GM08714 (cell line): ENCODE measurements at regions not wholly inside any gene's neighbourhood (a gene's known extent, or its start where the extent isn't known, plus 50 kb on each side); places are given as distances from the start of the nearest gene placed in this dataset.

Source experiments
- H3K4me3 ChIP-seq: fragments of 200-500 bp; sonication (Bioruptor generic); 2 replicates; pipeline ENCODE4 v1.5.1; 2014; ENCODE audit warnings: mild to moderate bottlenecking, low read length, inconsistent platforms
- ZNF274 ChIP-seq: IDR thresholded peaks from 2 replicates; pipeline ENCODE4 v1.6.1; 2012; ENCODE audit warnings: mild to moderate bottlenecking, low read depth, low read length

DNA sequence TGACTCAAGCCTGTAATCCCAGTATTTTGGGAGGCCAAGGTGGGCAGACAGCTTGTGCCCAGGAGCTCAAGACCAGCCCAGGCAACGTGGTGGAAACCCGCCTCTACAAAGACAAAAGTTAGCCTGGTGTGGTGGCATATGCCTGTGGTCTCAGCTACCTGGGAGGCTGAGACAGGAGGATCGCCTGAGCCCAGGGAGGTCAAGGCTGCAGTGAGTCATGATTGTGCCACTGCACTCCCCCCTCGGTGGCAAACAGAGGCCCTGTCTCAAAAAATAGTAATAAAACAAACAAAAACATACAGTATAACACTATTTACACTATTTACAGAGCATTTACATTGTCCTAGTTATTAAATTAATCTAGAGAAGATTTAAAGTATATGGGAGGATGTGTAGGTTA is 56.0 kb upstream of the PIM1 start:
- H3K4me3 ChIP-seq = no peak overlapping the region
- no peak for TF ChIP-seq ZNF274

DNA sequence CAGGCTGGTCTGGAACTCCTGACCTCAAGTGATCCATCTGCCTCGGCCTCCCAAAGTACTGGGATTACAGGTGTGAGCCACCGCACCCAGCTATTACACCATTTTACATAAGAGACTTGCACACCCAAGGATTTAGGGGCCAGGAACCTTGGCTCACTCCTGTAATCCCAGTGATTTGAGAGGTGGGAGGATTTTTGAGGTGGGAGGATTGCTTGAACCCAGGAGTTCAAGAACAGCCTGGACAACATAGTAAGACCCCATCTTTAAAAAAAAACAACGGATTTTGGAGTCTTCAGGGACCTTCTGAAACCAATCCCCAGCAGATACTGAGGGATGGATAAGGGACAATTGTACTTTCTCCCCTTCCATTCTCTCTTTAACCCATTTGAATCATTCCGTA is 55.3 kb upstream of the PIM1 start:
- no peak overlapping the region for H3K4me3 ChIP-seq
- TF ChIP-seq ZNF274 = no peak

DNA sequence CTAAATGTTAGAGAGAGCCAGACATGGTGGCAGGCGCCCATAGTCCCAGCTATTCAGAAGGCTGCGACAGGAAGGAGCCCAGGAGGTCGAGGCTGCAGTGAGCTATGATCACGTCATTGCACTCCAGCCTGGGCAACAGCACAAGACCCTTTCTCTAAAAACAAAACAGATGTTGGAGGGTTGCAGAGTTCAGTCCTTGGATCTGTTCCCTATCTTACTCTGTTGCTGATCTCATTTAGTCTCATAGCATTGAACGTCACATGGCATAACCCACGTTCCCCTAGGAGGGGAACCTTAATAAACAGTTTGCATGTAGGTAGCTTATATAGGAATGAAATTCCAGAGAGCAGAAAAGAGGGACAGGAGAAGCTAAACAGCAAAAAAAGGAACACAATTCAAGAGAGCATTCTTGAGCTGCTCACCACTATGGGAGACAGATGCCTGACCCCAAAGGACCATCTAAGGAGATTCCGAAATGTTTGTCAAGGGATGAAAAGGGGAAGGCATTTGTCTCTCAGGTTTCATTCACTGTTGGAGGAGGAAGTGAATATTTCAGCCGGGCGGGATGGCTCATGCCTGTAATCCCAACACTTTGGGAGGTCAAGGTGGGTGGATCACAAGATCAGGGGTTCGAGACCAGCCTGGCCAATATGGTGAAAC is 54.6 kb upstream of the PIM1 start:
- no peak for TF ChIP-seq ZNF274
- H3K4me3 ChIP-seq = no peak overlapping the region

DNA sequence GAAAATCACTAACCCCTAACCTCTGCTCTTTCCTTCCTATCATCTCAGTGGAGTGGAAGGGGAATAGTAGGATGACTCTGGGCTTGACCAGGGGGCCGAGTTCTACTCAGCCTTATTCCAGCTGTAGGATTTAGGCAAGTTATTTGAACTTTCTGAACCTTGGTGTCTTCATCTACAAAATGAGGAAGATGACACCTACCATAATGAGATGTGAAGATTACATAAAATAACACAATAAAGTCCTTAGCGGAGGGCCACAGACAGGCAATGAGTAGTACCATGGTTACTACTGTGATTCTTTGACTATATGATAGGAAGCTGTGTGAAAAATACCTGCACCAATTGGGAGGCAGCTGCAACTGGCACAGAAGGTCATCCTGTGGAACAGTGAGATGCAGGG is 53.6 kb upstream of the PIM1 start:
- no peak overlapping the region for H3K4me3 ChIP-seq
- no peak for TF ChIP-seq ZNF274

DNA sequence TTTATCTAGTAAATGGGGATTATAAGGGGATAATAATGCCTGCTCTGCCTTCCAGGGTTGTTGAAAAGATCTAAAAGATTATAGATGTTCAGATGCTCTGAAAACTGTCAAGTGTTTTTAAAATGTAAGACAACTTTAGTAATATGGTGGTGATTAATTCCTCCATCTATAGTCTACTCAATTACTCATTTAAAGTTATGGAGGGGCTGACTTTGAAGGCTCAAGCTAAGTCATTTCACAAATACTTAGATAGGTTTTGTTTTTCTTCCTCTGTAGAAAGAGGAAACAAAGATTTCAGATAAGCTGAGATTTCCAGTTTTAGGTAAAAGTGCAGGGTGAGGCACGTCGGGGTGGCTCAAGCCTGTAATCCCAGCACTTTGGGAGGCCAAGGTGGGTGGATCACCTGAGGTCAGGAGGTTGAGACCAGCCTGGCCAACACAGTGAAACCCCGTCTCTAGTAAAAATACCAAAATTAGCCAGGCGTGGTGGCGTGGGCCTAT is 50.5 kb upstream of the PIM1 start:
- no peak overlapping the region for H3K4me3 ChIP-seq
- no peak for TF ChIP-seq ZNF274
